Endodermal cell (in vitro differentiated cells): ENCODE measurements at regions not wholly inside any gene's neighbourhood (a gene's known extent, or its start where the extent isn't known, plus 50 kb on each side); places are given as distances from the start of the nearest gene placed in this dataset.

Experiments used
- DNase-seq: peaks from one replicate; pipeline ENCODE4 v3.0.0-alpha.2; 2017
- H3K27ac ChIP-seq: 2 replicates; pipeline ENCODE4 v1.5.1; 2013; ENCODE audit warnings: mild to moderate bottlenecking, low read depth, low read length, moderate library complexity
- H3K27me3 ChIP-seq: 2 replicates; pipeline ENCODE4 v1.6.1; 2013; ENCODE audit warnings: mild to moderate bottlenecking, low read length, moderate library complexity; ENCODE audit not compliant: insufficient read depth, control insufficient read depth, poor library complexity, severe bottlenecking
- H3K36me3 ChIP-seq: 2 replicates; pipeline ENCODE4 v1.7.0; 2013; ENCODE audit warnings: mild to moderate bottlenecking, low read length, moderate library complexity; ENCODE audit not compliant: control insufficient read depth, insufficient read depth
- H3K4me1 ChIP-seq: one replicate; pipeline ENCODE4 v1.7.0; 2013; ENCODE audit warnings: low read length; ENCODE audit not compliant: control insufficient read depth, insufficient read depth
- H3K4me3 ChIP-seq: 2 replicates; pipeline ENCODE4 v1.5.1; 2013; ENCODE audit warnings: mild to moderate bottlenecking, low read length, moderate library complexity
- H3K9ac ChIP-seq: 2 replicates; pipeline ENCODE4 v1.6.1; 2013; ENCODE audit warnings: mild to moderate bottlenecking, low read length, moderate library complexity; ENCODE audit not compliant: poor library complexity, severe bottlenecking; ENCODE audit errors: extremely low read depth
- H3K9me3 ChIP-seq: 2 replicates; pipeline ENCODE4 v1.6.1; 2013; ENCODE audit warnings: mild to moderate bottlenecking, low read length, moderate library complexity; ENCODE audit not compliant: control insufficient read depth
- H3K27ac Mint-ChIP-seq: 2 replicates; pipeline ENCODE4 v1.8.0; 2020; ENCODE audit warnings: mixed read lengths
- H3K27me3 Mint-ChIP-seq: 2 replicates; pipeline ENCODE4 v1.8.0; 2021; ENCODE audit warnings: mild to moderate bottlenecking, mixed read lengths; ENCODE audit not compliant: insufficient read depth
- H3K36me3 Mint-ChIP-seq: 2 replicates; pipeline ENCODE4 v1.8.0; 2020; ENCODE audit warnings: low read depth, mixed read lengths
- H3K4me1 Mint-ChIP-seq: 2 replicates; pipeline ENCODE4 v1.8.0; 2020; ENCODE audit warnings: mixed read lengths
- H3K4me3 Mint-ChIP-seq: 2 replicates; pipeline ENCODE4 v1.8.0; 2020; ENCODE audit warnings: mild to moderate bottlenecking, moderate library complexity, mixed read lengths
- H3K9me3 Mint-ChIP-seq: 2 replicates; pipeline ENCODE4 v1.8.0; 2020; ENCODE audit warnings: mild to moderate bottlenecking, mixed read lengths
- WGBS, 2 experiments: methylation state at CpG; one replicate each; pipeline versions ENCODE4 v1.1.5 to v1.1.7; 2013; ENCODE audit warnings: missing lambda C conversion rate in 2 of 2, mixed read lengths in 1 of 2; ENCODE audit not compliant: insufficient coverage in 1 of 2, insufficient read length in 1 of 2; 5-methylcytosine and 5-hydroxymethylcytosine counted together
- TF ChIP-seq, protein P1 (sequence below): fragments of 200-600 bp; sonication (generic); conservative IDR thresholded peaks from 2 replicates; pipeline ENCODE4 v1.5.0; 2021; ENCODE audit warnings: antibody characterized with exemption, mild to moderate bottlenecking

DNA sequence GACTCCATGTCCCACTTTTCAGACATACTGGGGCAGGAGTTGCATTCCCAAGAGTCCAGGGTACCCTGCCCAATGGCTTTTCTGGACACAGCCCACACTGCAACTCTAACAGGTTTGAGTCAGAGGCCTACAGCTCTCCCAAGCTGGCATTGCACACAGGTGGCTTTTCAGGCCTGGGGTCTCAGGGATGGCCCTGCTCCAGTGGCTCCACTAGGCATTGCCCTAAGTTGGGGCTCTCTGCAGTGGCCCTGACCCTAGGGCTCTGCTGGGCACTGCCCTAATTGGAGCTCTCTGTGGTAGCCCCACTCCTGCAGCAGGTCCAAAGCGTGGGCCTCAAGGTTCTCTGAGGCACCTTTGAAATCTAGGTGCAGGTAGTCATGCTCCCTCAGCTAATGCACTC is 408.8 kb downstream of the SUCLA2 start:
- Histone ChIP-seq H3K4me1 (no peaks in the 10 kb centered on the region), H3K4me3 (no peak overlapping the region), H3K27me3 (no peaks in the 10 kb centered on the region), H3K9me3 (peaks cover 23% of the 10 kb centered on the region), H3K9ac (no peak overlapping the region), H3K27ac (no peak overlapping the region), H3K36me3 (no peaks in the 10 kb centered on the region)
- H3K4me1 Mint-ChIP-seq = peaks cover 3% of the 10 kb centered on the region
- no peak overlapping the region for H3K27ac Mint-ChIP-seq
- no peaks in the 10 kb centered on the region for H3K27me3 Mint-ChIP-seq
- no peaks in the 10 kb centered on the region for H3K36me3 Mint-ChIP-seq
- TF ChIP-seq, protein P1, sequence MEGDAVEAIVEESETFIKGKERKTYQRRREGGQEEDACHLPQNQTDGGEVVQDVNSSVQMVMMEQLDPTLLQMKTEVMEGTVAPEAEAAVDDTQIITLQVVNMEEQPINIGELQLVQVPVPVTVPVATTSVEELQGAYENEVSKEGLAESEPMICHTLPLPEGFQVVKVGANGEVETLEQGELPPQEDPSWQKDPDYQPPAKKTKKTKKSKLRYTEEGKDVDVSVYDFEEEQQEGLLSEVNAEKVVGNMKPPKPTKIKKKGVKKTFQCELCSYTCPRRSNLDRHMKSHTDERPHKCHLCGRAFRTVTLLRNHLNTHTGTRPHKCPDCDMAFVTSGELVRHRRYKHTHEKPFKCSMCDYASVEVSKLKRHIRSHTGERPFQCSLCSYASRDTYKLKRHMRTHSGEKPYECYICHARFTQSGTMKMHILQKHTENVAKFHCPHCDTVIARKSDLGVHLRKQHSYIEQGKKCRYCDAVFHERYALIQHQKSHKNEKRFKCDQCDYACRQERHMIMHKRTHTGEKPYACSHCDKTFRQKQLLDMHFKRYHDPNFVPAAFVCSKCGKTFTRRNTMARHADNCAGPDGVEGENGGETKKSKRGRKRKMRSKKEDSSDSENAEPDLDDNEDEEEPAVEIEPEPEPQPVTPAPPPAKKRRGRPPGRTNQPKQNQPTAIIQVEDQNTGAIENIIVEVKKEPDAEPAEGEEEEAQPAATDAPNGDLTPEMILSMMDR = no peak
- H3K4me3 Mint-ChIP-seq = no peak overlapping the region
- no peak for DNase-seq
- 90 to 100% methylated on average over 1 of the region's 1 CpG for WGBS, 2 experiments
- H3K9me3 Mint-ChIP-seq = peaks cover 37% of the 10 kb centered on the region

DNA sequence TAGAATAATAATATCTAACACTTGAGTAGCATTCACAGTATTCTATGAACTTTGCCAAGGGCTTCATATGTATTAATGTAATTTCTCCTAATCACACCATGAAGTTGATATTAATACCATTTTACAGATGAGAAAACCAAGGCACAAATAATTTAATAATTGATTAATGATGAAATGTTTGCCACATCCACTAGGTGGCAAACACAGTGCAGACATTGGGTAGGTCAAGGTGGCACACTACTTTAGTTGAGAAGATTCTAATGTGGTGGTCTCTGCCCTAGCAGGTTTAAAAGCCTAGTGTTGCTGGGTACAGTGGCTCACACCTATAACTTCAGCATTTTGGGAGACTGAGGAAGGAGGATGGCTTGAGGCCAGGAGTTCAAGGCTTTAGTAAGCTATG is 412.4 kb downstream of the SUCLA2 start:
- Histone ChIP-seq H3K9ac (no peak overlapping the region), H3K27me3 (no peaks in the 10 kb centered on the region), H3K27ac (no peak overlapping the region), H3K4me1 (no peaks in the 10 kb centered on the region), H3K36me3 (no peaks in the 10 kb centered on the region), H3K4me3 (no peak overlapping the region), H3K9me3 (peaks cover 17% of the 10 kb centered on the region)
- peaks cover 18% of the 10 kb centered on the region for H3K9me3 Mint-ChIP-seq
- no peaks in the 10 kb centered on the region for H3K36me3 Mint-ChIP-seq
- no peak overlapping the region for H3K4me3 Mint-ChIP-seq
- DNase-seq = no peak
- H3K4me1 Mint-ChIP-seq = peaks cover 3% of the 10 kb centered on the region
- TF ChIP-seq, protein P1 = peak; percentile 68
- H3K27me3 Mint-ChIP-seq = no peaks in the 10 kb centered on the region
- H3K27ac Mint-ChIP-seq = no peak overlapping the region

DNA sequence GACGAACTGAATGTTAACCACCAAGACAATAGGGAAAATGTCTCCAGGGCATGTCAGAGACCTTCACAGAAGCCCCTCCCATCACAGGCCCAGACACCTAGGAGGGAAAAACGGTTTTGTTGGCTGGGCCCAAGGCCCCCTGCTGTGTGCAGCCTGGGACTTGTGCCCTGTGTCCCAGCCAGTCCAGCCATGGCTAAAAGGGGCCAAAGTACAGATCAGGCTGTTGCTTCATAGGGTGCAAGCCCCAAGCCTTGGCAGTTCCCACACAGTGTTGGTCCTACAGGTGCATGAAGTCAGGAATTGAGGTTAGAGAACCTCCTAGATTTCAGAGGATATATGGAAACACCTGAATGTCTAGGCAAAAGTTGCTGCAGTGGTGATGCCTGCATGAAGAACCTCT is 428.7 kb downstream of the SUCLA2 start:
- no peak overlapping the region for H3K9ac ChIP-seq
- 75 to 78% methylated on average over 2 of the region's 2 CpGs for WGBS, 2 experiments
- no peaks in the 10 kb centered on the region for H3K4me1 Mint-ChIP-seq
- H3K4me3 Mint-ChIP-seq = no peak overlapping the region
- no peaks in the 10 kb centered on the region for H3K27me3 ChIP-seq
- no peaks in the 10 kb centered on the region for H3K27me3 Mint-ChIP-seq
- H3K36me3 Mint-ChIP-seq = peaks cover 2% of the 10 kb centered on the region
- H3K36me3 ChIP-seq = no peaks in the 10 kb centered on the region
- H3K9me3 Mint-ChIP-seq = peaks cover 82% of the 10 kb centered on the region
- peaks cover 31% of the 10 kb centered on the region for H3K9me3 ChIP-seq
- H3K4me1 ChIP-seq = no peaks in the 10 kb centered on the region
- H3K27ac Mint-ChIP-seq = no peak overlapping the region
- TF ChIP-seq, protein P1 = no peak
- H3K27ac ChIP-seq = no peak overlapping the region
- DNase-seq = no peak
- H3K4me3 ChIP-seq = no peak overlapping the region
